DND-41 (cell line): ENCODE measurements at regions not wholly inside any gene's neighbourhood (a gene's known extent, or its start where the extent isn't known, plus 50 kb on each side); places are given as distances from the start of the nearest gene placed in this dataset.

ENCODE experiments used
- EZH2 ChIP-seq: IDR thresholded peaks from 3 replicates; pipeline ENCODE4 v1.6.1; 2012; ENCODE audit warnings: borderline replicate concordance, low read depth, mild to moderate bottlenecking, moderate library complexity, low read length, inconsistent platforms; ENCODE audit not compliant: severe bottlenecking
- TF ChIP-seq, protein P1 (sequence below): IDR thresholded peaks from 2 replicates; pipeline ENCODE4 v1.5.1; 2012; ENCODE audit warnings: borderline replicate concordance, low read length, moderate library complexity, mild to moderate bottlenecking; ENCODE audit not compliant: poor library complexity, severe bottlenecking; ENCODE audit errors: extremely low read depth

DNA sequence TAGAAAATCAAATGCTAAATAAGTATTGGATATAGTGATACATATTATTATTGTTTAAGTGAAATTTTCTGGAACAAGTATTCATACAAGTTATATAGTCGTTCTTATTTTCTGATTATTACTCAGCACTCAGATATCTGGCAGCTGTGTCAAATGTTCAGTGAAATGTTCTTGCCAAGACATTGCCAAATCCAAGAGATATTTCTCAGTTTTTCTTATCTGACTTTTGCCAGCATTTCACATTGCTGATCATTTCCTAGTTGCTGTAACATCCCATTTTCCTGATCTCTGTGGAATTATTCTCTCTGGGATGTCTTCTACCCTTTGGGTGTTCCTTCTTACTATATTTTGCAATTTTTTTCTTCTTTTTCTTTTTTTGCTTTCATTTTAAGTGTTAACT is 262.3 kb downstream of the KIF2B start:
- TF ChIP-seq, protein P1, sequence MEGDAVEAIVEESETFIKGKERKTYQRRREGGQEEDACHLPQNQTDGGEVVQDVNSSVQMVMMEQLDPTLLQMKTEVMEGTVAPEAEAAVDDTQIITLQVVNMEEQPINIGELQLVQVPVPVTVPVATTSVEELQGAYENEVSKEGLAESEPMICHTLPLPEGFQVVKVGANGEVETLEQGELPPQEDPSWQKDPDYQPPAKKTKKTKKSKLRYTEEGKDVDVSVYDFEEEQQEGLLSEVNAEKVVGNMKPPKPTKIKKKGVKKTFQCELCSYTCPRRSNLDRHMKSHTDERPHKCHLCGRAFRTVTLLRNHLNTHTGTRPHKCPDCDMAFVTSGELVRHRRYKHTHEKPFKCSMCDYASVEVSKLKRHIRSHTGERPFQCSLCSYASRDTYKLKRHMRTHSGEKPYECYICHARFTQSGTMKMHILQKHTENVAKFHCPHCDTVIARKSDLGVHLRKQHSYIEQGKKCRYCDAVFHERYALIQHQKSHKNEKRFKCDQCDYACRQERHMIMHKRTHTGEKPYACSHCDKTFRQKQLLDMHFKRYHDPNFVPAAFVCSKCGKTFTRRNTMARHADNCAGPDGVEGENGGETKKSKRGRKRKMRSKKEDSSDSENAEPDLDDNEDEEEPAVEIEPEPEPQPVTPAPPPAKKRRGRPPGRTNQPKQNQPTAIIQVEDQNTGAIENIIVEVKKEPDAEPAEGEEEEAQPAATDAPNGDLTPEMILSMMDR: no peak
- TF ChIP-seq EZH2: no peak
